Thoracic aorta (tissue), 2 donors: ENCODE measurements at regions not wholly inside any gene's neighbourhood (a gene's known extent, or its start where the extent isn't known, plus 50 kb on each side); places are given as distances from the start of the nearest gene placed in this dataset.

Experiments used
- ATAC-seq: fragments of 150-250 bp; one replicate; pipeline ENCODE4 v1.8.0; 2017; ENCODE audit warnings: low read depth; ENCODE audit not compliant: insufficient number of reproducible peaks, low FRiP score
- DNase-seq: peaks from one replicate; pipeline ENCODE4 v3.0.0-alpha.2; 2020; ENCODE audit warnings: low spot score
- H3K27ac ChIP-seq, 2 donors: fragments of 200-600 bp; sonication (generic); 1 replicate in 1 of 2; 2 replicates in 1 of 2; pipeline ENCODE4 v1.5.1; 2016; ENCODE audit warnings: mild to moderate bottlenecking in 2 of 2, moderate library complexity in 2 of 2
- H3K27me3 ChIP-seq: fragments of 200-600 bp; sonication (generic); replicated peaks from 2 replicates; pipeline ENCODE4 v1.6.0; 2016; ENCODE audit warnings: mild to moderate bottlenecking; ENCODE audit not compliant: insufficient read depth
- H3K36me3 ChIP-seq: fragments of 200-600 bp; sonication (generic); one replicate; pipeline ENCODE4 v1.5.1; 2016
- H3K4me1 ChIP-seq, 2 donors: fragments of 200-600 bp; sonication (generic); 1 replicate in 1 of 2; 2 replicates in 1 of 2; pipeline versions ENCODE4 v1.5.1 to v1.6.0; 2016; ENCODE audit warnings: low read depth in 2 of 2, mild to moderate bottlenecking in 1 of 2; ENCODE audit not compliant: control insufficient read depth in 1 of 2
- H3K4me3 ChIP-seq: fragments of 200-600 bp; sonication (generic); 2 replicates; pipeline ENCODE4 v1.5.1; 2016; ENCODE audit warnings: mild to moderate bottlenecking
- H3K9me3 ChIP-seq: fragments of 200-600 bp; sonication (generic); 2 replicates; pipeline ENCODE4 v1.5.1; 2016
- CTCF ChIP-seq: fragments of 200-600 bp; sonication (generic); IDR thresholded peaks from one replicate; pipeline ENCODE4 v1.5.1; 2019; ENCODE audit warnings: antibody characterized with exemption

- ATAC-seq (no peak), DNase-seq (no peak)
- Histone ChIP-seq H3K4me1 (no peaks in the 10 kb centered on the region), H3K9me3 (no peaks in the 10 kb centered on the region), H3K36me3 (no peaks in the 10 kb centered on the region), H3K4me3 (no peak overlapping the region), H3K27me3 (no peaks in the 10 kb centered on the region), H3K27ac (no peak overlapping the region)
- TF ChIP-seq CTCF: no peak
These were observed 145.8 kb downstream of the GPBP1 start for GRCh38 chr5:57319628-57320027.

GRCh38 chr5:57318251-57318650 is 144.4 kb downstream of the GPBP1 start:
- no peaks in the 10 kb centered on the region for H3K9me3 ChIP-seq
- H3K4me1 ChIP-seq: no peaks in the 10 kb centered on the region
- no peak overlapping the region for H3K4me3 ChIP-seq
- ATAC-seq: no peak
- DNase-seq: no peak
- no peak for TF ChIP-seq CTCF
- no peaks in the 10 kb centered on the region for H3K36me3 ChIP-seq
- H3K27me3 ChIP-seq: no peaks in the 10 kb centered on the region
- H3K27ac ChIP-seq: no peak overlapping the region

- DNase-seq (no peak), ATAC-seq (no peak)
- no peak for TF ChIP-seq CTCF
These were observed 143.5 kb downstream of the GPBP1 start for GRCh38 chr5:57317341-57317740.

GRCh38 chr5:57316798-57317327 is 143.0 kb downstream of the GPBP1 start:
- no peak for ATAC-seq
- no peaks in the 10 kb centered on the region for H3K36me3 ChIP-seq
- TF ChIP-seq CTCF: no peak
- no peaks in the 10 kb centered on the region for H3K9me3 ChIP-seq
- peaks cover 0 to 4% of the 10 kb centered on the region in 2 donors for H3K4me1 ChIP-seq
- H3K27me3 ChIP-seq: no peaks in the 10 kb centered on the region
- no peak overlapping the region for H3K4me3 ChIP-seq
- no peak overlapping the region for H3K27ac ChIP-seq
- DNase-seq: no peak

More at GRCh38 chr5:57317341-57317740, 143.5 kb downstream of the GPBP1 start:
- Histone ChIP-seq H3K36me3 (no peaks in the 10 kb centered on the region), H3K4me1 (no peaks in the 10 kb centered on the region), H3K4me3 (no peak overlapping the region), H3K9me3 (no peaks in the 10 kb centered on the region), H3K27me3 (no peaks in the 10 kb centered on the region), H3K27ac (no peak overlapping the region)

- Histone ChIP-seq H3K9me3 (no peaks in the 10 kb centered on the region), H3K27me3 (no peaks in the 10 kb centered on the region), H3K27ac (no peak overlapping the region), H3K4me3 (no peak overlapping the region), H3K4me1 (peaks cover 0 to 13% of the 10 kb centered on the region in 2 donors), H3K36me3 (no peaks in the 10 kb centered on the region)
- no peak for TF ChIP-seq CTCF
- DNase-seq: no peak
- no peak for ATAC-seq
These were observed 142.1 kb downstream of the GPBP1 start for GRCh38 chr5:57315941-57316340.
